GM12872 (cell line): ENCODE measurements at regions not wholly inside any gene's neighbourhood (a gene's known extent, or its start where the extent isn't known, plus 50 kb on each side); places are given as distances from the start of the nearest gene placed in this dataset.

Experiments
- TF ChIP-seq, protein P1 (sequence below): IDR thresholded peaks from 3 replicates; pipeline ENCODE4 v1.5.1; 2011; ENCODE audit warnings: low read depth, mild to moderate bottlenecking, low read length, moderate library complexity; ENCODE audit not compliant: insufficient read depth

DNA sequence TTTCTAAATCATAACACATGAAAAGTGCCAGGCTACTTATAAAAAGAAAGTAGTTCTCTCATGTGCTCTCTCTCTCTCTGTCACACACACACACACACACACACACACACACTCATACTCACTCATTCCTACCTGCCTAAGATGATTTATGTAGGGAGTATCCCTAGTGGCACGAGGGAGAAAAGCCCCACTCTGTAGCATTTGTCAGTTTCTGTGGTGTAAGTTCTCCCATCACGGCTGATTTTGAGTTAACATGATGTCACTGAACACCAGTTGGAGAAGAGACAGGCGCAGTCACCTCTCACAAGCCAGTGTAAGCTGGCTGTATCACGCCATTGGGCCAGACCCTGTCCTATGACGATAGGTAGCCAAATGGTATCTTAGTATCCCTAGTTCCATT, 395.4 kb downstream of the SFMBT2 start:
- TF ChIP-seq, protein P1, sequence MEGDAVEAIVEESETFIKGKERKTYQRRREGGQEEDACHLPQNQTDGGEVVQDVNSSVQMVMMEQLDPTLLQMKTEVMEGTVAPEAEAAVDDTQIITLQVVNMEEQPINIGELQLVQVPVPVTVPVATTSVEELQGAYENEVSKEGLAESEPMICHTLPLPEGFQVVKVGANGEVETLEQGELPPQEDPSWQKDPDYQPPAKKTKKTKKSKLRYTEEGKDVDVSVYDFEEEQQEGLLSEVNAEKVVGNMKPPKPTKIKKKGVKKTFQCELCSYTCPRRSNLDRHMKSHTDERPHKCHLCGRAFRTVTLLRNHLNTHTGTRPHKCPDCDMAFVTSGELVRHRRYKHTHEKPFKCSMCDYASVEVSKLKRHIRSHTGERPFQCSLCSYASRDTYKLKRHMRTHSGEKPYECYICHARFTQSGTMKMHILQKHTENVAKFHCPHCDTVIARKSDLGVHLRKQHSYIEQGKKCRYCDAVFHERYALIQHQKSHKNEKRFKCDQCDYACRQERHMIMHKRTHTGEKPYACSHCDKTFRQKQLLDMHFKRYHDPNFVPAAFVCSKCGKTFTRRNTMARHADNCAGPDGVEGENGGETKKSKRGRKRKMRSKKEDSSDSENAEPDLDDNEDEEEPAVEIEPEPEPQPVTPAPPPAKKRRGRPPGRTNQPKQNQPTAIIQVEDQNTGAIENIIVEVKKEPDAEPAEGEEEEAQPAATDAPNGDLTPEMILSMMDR = no peak

DNA sequence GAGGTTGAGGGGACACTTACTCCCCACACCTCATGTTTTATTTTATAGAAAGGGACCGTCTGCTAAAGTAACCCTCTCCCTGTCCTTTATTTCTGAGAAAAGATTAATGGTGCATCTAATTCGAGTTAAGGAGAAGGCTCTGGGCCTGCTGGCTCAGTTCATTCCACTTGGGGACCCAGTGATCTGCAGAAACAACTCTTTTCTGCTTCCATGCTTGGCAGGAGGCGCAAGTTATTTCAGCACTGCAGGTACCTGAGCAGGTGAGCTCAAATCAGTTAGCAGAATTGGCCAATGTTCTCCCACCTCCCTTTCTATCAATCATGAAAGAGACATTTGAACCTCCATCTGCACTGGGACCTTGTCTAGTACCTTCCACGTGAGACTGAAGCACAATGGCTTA, 396.1 kb downstream of the SFMBT2 start:
- TF ChIP-seq, protein P1 = no peak

DNA sequence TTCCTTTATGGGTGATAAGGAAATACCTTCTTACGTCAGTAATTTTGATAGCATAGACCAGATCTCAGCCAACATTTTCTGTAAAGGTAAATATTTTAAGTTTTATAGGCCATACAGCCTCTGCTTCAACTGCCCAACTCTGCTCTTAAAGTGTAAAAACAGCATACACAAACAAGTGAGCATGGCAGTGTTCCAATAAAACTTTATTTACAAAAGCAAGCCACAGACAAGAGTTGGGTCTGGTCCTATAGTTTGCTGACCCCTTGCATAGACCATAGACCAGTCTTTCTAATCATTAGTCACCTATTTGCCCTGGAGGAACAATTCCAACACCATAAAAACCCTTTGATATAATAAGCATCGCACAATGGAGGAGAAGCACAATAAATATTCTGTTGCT, 398.8 kb downstream of the SFMBT2 start:
- TF ChIP-seq, protein P1 = no peak

DNA sequence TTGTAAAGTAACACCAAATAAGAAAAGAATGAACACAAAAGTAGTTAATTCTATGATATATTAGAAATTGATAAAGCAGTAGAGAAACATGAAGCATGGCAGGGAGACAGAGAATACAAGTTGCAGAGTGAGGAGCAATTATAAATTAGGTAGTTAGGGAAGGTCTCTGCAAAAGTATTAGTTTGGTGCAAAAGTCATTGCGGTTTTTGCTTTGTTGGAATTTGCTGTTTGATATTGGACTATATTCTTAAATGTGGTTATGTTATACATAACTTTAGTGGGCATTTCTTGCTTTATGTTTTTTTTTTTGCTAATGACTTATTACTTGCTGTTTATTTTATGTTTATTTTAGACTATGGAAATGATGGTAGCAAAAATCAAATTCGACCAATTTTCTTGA, 402.2 kb downstream of the SFMBT2 start:
- TF ChIP-seq, protein P1 = no peak

DNA sequence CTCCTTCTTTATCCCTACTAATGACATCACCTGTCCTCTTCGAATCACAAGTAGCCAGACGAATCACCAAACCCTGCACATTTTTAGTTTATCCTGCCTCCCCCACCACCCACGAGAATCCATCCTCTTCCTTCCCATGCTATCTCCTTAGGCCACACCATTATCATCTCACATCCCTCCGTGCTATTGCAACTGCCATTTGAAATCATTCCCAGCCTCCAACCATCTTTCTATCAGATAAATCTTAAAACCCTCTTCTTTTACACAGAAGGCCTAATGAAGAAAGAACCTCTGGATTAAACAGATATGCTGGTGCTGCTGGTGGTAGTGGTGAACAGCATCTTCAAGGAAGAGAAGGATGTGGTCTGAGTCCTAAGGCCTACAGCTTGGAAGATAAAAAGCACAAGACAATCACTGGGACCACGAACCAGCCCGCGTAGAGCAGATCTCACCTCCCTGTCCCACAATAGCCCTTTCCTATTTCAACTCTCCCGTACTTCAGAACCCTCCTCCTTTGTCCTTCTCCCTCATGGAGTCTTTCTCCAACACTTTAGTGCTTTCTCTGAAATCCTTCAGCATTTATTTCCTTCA, 403.1 kb downstream of the SFMBT2 start:
- TF ChIP-seq, protein P1 = no peak

DNA sequence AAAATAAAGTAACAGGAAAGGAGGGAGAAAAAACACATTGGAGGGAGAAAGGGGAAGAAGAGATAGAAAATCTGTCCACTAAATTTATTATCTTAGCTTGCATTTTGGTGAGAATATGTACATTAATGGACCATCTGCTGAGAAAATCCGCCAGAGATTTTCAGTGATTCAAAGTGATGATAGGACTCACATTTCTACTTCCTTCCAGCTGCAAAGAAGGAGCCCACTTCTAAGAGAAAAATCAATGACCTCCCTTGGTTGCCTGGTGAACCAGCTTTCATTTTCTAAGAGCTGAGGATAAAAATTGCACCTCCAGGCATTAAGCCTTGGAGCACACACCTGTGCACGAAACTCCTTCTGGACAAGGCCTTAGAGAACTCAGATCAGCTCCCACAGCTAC, 404.3 kb downstream of the SFMBT2 start:
- TF ChIP-seq, protein P1 = no peak

DNA sequence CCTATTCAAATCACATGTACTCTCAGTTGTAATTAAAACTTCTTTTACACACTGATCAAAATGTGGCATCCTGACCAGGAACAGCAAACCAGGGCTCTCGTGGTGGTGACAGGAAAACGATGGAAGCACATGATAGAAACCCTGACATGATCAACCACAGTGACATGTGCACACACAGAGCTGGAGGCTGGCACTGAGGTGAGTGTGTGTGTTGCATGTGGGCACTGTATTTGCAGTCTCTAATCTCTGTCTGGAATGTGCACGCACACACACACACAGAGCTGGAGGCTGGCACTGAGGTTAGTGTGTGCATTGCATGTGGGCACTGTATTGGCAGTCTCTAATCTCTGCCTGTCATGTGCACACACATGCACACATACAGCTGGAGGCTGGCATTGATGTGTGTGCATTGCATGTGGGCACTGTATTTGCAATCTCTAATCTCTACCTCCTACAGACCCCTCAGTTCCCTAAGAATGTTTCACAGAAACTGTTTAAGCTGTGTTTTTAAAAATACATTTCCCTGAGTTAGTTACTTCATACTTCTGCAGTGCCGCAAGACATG, 406.9 kb downstream of the SFMBT2 start:
- TF ChIP-seq, protein P1 = no peak
